Subcutaneous abdominal adipose tissue (tissue), 5 donors: ENCODE measurements at regions not wholly inside any gene's neighbourhood (a gene's known extent, or its start where the extent isn't known, plus 50 kb on each side); places are given as distances from the start of the nearest gene placed in this dataset.
"Not testable (repeated sequence)": the region's sequence is repeated elsewhere in the genome, so short reads cannot be mapped to it uniquely, and the experiment has no call there.

Experiments
- H3K27ac ChIP-seq: one replicate; pipeline ENCODE4 v1.7.0; 2013; ENCODE audit warnings: low read depth, mild to moderate bottlenecking, inconsistent platforms, low read length, moderate library complexity
- H3K27me3 ChIP-seq, 5 donors: one replicate each; pipeline ENCODE4 v1.7.0; 2013; ENCODE audit warnings: low read length in 5 of 5, inconsistent platforms in 1 of 5; ENCODE audit not compliant: control insufficient read depth in 5 of 5, insufficient read depth in 4 of 5
- H3K36me3 ChIP-seq, 5 donors: one replicate each; pipeline ENCODE4 v1.7.0; 2013; ENCODE audit warnings: low read length in 5 of 5; ENCODE audit not compliant: control insufficient read depth in 5 of 5, insufficient read depth in 5 of 5
- H3K4me1 ChIP-seq, 5 donors: one replicate each; pipeline ENCODE4 v1.7.0; 2013; ENCODE audit warnings: low read length in 5 of 5, mild to moderate bottlenecking in 3 of 5, moderate library complexity in 1 of 5; ENCODE audit not compliant: control insufficient read depth in 5 of 5, insufficient read depth in 5 of 5
- H3K4me3 ChIP-seq, 5 donors: one replicate each; pipeline ENCODE4 v1.7.0; 2013; ENCODE audit warnings: low read length in 5 of 5, low read depth in 1 of 5
- H3K9ac ChIP-seq, 5 donors: one replicate each; pipeline ENCODE4 v1.7.0; 2013; ENCODE audit warnings: low read length in 5 of 5, mild to moderate bottlenecking in 4 of 5, moderate library complexity in 3 of 5
- H3K9me3 ChIP-seq, 5 donors: one replicate each; pipeline ENCODE4 v1.7.0; 2013; ENCODE audit warnings: low read length in 5 of 5; ENCODE audit not compliant: control insufficient read depth in 5 of 5
- donor health status: healthy.
- donor health status: healthy.
- donor health status: healthy.
- donor health status: healthy.
- donor health status: healthy.

DNA sequence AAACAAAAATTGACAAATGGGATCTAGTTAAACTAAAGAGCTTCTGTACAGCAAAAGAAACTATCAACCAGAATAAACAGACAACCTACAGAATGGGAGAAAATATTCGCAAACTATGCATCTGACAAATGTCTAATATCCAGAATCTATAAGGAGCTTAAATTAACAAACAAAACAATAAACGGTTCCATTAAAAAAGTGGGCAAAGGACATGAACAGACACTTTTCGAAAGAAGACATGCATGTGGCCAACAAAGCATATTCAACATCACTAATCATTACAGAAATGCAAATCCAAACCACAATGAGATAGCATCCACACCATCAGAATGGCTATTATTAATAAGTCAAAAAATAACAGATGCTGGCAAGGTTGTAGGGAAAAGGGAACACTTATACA is 50.5 kb upstream of the MED13L start:
- H3K4me1 ChIP-seq = peaks cover 3 to 11% (median 7%) of the 10 kb centered on the region in 5 donors
- not testable (repeated sequence) for H3K27me3 ChIP-seq, H3K4me3 ChIP-seq, H3K36me3 ChIP-seq, H3K9me3 ChIP-seq, H3K27ac ChIP-seq, H3K9ac ChIP-seq

DNA sequence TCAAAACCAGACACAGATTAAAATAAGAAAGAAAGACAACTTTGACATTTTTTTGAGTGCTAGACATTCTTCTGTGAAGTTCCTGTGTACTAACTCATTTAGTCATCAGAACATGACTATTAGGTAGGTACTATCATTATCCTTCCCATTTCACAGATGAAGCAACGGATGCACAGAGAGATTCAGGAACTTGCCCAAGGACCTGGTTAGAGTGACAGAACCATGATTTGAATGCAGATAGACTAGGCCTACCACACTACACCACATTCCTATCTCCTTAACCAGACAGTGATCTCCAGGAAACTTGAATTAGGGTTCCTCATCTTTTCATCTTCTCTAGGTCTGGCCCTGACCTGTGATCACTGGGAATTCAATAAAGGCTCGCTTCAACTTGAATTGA is 54.4 kb upstream of the MED13L start:
- Histone ChIP-seq H3K4me1 (no peaks in the 10 kb centered on the region), H3K36me3 (no peaks in the 10 kb centered on the region), H3K4me3 (no peak overlapping the region), H3K27ac (no peak overlapping the region), H3K27me3 (no peaks in the 10 kb centered on the region), H3K9me3 (peaks cover 0 to 3% (median 0%) of the 10 kb centered on the region in 5 donors), H3K9ac (no peak overlapping the region)

DNA sequence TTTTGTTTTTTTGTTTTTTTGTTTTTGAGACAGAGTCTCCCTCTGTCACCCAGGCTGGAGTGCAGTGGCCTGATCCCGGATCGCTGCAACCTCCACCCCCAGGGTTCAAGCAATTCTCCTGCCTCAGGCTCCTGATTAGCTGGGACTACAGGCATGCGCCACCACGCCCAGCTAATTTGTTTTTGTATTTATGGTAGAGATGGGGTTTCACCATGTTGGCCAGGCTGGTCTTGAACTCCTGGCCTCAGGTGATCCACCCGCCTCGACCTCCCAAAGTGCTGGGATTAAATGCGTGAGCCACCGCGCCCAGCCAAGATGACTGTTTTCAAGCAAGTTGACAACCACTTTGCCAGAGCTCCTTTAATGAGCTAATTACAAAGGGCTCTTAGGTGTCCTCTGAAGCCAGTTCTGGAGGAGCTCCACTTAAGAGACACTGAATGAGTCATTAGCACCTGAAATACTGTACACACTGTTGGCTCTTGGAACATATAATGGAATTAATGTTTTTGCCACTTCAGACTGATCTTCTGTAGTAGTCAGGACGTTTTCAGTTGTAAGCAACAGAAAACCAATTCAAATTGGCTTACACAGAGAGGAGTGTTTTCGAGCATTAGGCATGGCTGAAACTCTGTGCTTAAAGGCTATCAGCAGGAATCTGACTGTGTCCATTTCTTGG is 55.4 kb upstream of the MED13L start:
- H3K4me3 ChIP-seq = no peak overlapping the region
- no peak overlapping the region for H3K27ac ChIP-seq
- no peak overlapping the region for H3K9ac ChIP-seq

DNA sequence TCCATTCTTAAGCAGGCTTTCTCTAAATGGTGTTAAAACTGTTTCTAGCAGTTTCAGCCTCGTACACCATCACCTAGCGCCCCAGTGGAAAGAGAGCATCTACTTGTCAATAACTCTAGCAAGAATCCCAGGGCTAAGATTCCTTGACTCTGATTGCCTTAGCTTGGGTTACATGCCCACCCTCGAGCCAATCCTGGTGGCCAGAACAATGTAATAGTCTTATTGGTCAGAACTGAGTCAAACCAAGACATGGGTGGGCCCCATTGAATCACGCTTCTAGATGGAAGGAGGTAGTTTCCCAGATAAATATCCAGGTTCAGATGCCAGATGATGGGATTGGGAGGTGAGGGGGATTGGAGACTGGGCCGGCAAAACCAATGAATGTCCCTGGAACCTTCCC is 55.9 kb upstream of the MED13L start:
- H3K36me3 ChIP-seq = no peaks in the 10 kb centered on the region

More for the DNA sequence above, 55.4 kb upstream of the MED13L start:
- Histone ChIP-seq H3K27me3 (no peaks in the 10 kb centered on the region), H3K36me3 (no peaks in the 10 kb centered on the region), H3K9me3 (no peaks in the 10 kb centered on the region), H3K4me1 (no peaks in the 10 kb centered on the region)

DNA sequence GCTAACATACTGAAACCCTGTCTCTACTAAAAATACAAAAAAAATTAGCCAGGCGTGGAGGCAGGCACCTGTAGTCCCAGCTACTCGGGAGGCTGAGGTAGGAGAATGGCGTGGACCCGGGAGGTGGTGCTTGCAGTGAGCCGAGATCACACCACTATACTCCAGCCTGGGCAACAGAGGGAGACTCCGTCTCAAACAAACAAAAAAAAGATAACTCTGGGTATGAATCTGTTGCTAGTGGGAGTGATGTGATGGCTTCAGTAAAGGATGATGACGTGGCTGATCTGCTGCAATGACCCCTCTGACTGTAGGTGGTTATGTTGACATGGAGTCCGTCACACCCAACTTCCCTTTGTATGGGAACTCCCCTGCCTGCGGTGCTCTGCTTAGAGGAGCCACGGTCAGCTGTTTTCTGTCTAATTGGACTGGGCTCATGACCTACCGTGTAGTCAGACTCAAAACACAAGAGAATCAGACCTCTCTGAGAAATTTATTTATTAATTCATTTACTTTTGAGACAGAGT is 59.1 kb upstream of the MED13L start:
- H3K4me1 ChIP-seq = no peaks in the 10 kb centered on the region
- H3K9me3 ChIP-seq = no peaks in the 10 kb centered on the region
- no peak overlapping the region for H3K9ac ChIP-seq
- no peak overlapping the region for H3K27ac ChIP-seq
- no peaks in the 10 kb centered on the region for H3K27me3 ChIP-seq
- no peak overlapping the region for H3K4me3 ChIP-seq
- no peaks in the 10 kb centered on the region for H3K36me3 ChIP-seq

More for the DNA sequence above, 55.9 kb upstream of the MED13L start:
- Histone ChIP-seq H3K27ac (no peak overlapping the region), H3K9ac (no peak overlapping the region), H3K9me3 (no peaks in the 10 kb centered on the region), H3K4me1 (no peaks in the 10 kb centered on the region), H3K27me3 (no peaks in the 10 kb centered on the region), H3K4me3 (no peak overlapping the region)

DNA sequence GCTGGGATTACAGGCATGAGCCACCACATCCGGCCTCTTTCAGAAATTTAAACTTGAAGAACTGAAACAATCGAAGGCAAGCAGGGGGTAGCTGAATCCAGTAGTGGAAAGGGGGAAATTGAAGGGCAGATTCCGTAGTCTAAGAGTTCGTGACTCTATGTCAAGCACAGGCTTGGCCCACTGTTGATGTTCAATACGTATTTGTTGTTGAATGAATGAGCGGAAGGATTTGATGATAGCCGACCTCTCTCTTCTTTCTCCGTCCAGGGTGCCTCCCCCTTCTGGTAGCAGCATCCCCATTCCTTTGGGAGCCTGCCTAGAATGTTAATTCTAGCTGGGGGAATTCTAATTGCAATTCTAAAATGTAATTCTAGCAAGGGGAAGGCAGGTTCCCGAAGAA is 59.8 kb upstream of the MED13L start:
- no peaks in the 10 kb centered on the region for H3K9me3 ChIP-seq
- no peaks in the 10 kb centered on the region for H3K27me3 ChIP-seq
- no peak overlapping the region for H3K27ac ChIP-seq
- H3K4me3 ChIP-seq = no peak overlapping the region
- H3K4me1 ChIP-seq = no peaks in the 10 kb centered on the region
- H3K9ac ChIP-seq = no peak overlapping the region
- no peaks in the 10 kb centered on the region for H3K36me3 ChIP-seq

DNA sequence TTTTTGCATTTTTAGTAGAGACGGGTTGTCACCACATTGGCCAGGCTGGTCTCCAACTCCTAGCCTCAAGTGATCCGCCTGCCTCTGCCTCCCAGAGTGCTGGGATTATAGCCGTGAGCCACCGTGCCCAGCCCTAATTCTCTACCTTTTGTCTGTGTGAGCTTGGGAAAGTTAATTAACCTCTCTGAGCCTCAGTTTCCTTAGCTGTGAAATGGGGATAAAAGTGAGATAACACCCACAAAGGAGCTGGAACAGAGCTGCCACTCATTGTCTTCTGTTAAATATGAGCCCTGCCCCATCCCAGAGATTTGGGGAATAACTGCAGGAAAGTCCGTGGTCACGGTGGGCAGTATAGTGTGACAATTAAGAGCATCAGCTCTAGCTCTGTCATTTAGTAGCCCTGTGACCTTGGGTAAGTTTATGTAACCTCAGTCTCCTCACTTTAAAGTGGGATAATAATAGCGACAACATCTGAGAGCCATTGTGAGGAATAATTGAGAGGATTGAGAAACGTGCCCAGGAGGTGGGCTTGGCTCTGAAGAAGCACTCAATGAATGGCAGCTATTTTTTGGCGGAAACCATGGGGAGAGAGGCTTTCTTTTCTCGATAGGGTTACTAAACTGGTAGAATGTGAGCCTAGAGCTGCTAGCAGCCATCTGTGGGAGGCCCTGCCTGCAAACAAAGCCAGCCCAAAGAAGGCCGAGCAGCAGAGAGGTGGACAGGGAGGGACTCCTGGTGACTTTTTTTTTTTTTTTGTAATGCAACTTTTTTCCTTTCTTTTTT is 60.8 kb upstream of the MED13L start:
- no peaks in the 10 kb centered on the region for H3K27me3 ChIP-seq
- no peaks in the 10 kb centered on the region for H3K36me3 ChIP-seq
- H3K9ac ChIP-seq = no peak overlapping the region
- no peak overlapping the region for H3K27ac ChIP-seq
- peaks cover 0 to 2% (median 0%) of the 10 kb centered on the region in 5 donors for H3K9me3 ChIP-seq
- no peaks in the 10 kb centered on the region for H3K4me1 ChIP-seq
- no peak overlapping the region for H3K4me3 ChIP-seq

DNA sequence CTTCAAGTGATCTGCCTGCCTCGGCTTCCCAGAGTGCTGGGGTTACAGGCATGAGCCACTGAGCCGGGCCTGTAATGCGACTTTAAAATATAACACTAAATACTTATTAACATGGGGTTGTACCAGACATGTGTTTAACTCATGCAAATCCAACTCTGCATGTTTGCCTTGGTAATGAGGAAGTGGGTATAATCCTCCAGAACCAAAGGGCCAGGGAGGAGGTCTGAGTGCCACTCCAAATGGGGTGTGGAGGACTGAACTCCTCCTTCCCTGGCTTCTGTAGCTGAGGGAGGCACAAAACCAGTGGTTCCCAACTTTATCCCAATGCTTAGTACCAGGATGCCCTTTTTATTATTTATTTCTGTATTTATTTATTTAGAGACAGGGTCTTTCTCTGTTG is 61.6 kb upstream of the MED13L start:
- Histone ChIP-seq H3K27ac (no peak overlapping the region), H3K4me1 (no peaks in the 10 kb centered on the region), H3K27me3 (no peaks in the 10 kb centered on the region), H3K9ac (no peak overlapping the region), H3K9me3 (peaks cover 0 to 4% (median 0%) of the 10 kb centered on the region in 5 donors), H3K36me3 (no peaks in the 10 kb centered on the region), H3K4me3 (no peak overlapping the region)

DNA sequence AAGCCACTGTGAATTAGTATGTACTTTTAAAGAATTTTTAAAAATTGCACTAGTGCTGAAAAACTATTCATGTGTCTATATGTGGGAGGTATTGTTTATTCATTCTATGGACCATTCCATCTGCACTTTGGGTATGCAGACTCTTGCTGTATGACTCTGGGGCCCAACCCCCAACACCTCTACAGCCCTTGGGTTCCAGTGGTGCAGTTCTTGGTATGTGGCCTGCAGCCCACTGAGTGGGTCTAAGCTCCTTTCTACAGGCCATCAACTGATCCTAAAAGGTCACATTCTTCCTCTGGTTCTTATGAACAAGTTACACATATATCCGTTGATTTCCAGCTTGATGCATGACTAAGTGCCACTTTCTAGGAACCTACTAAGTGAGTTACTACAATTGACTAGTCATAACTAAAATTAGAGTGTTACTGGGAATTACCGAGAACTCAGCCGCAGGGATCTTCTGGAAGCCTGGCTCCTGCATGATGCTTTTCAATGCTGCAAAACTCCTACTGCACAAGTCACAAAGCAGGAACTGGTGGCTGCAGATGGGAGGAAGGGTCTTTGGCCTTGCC is 62.4 kb upstream of the MED13L start:
- Histone ChIP-seq H3K4me1 (peaks cover 0 to under 1% (median 0%) of the 10 kb centered on the region in 5 donors), H3K27me3 (no peaks in the 10 kb centered on the region), H3K4me3 (no peak overlapping the region), H3K36me3 (no peaks in the 10 kb centered on the region), H3K27ac (no peak overlapping the region), H3K9me3 (peaks cover 0 to 4% (median 0%) of the 10 kb centered on the region in 5 donors), H3K9ac (no peak overlapping the region)

DNA sequence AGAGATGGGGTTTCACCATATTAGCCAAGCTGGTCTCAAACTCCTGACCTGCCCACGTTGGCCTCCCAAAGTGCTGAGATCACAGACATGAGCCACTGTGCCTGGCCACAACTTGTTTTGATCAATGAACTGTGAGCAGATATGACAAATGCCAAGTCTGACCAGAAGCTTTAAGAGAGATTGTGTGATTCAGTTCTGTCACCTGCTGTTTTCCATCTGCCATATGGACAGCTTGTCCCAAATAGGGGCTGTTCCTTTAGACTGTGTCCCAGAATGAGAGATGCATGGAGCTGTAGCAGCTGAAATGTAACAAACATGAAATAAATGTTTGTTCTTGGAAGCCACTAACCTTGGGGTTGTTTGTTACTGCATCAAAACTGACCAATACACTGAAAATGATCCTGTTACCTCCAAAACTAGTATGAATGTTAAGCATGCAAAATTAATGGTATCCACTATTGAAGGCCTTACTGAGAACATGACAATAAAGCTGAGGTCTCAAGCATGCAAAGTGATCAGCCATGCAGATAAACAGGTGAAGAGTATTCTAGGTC is 65.9 kb upstream of the MED13L start:
- H3K27me3 ChIP-seq = peaks cover 0 to 3% (median 0%) of the 10 kb centered on the region in 5 donors

More for the DNA sequence above, 65.9 kb upstream of the MED13L start:
- Histone ChIP-seq H3K4me1 (peaks cover 0 to 8% (median 6%) of the 10 kb centered on the region in 5 donors), H3K27ac (no peak overlapping the region), H3K36me3 (no peaks in the 10 kb centered on the region), H3K9ac (no peak overlapping the region), H3K9me3 (peaks cover 0 to 4% (median 0%) of the 10 kb centered on the region in 5 donors), H3K4me3 (no peak overlapping the region)
